Bronchial epithelial cell (primary cell): ENCODE measurements at regions not wholly inside any gene's neighbourhood (a gene's known extent, or its start where the extent isn't known, plus 50 kb on each side); places are given as distances from the start of the nearest gene placed in this dataset.
A peak's percentile ranks its signal among the peaks of the same experiment; 100 is the strongest.

Source experiments
- DNase-seq: peaks from one replicate; pipeline ENCODE4 v3.0.0-alpha.2; 2010; ENCODE audit warnings: low read depth
- FAIRE-seq: peaks from 2 replicates; lab custom pipeline; 2011; peaks lifted over from hg19 to GRCh38; lab: Jason Lieb, UNC
- H3K27me3 ChIP-seq: 2 replicates; pipeline ENCODE4 v1.5.1; 2011; ENCODE audit warnings: low read length; ENCODE audit not compliant: control insufficient read depth, insufficient read depth
- H3K36me3 ChIP-seq: 2 replicates; pipeline ENCODE4 v1.5.1; 2011; ENCODE audit warnings: low read length; ENCODE audit not compliant: control insufficient read depth, insufficient read depth
- H3K4me3 ChIP-seq: 2 replicates; pipeline ENCODE4 v1.5.1; 2011; ENCODE audit warnings: mild to moderate bottlenecking, low read depth, low read length, control low read depth
- CTCF ChIP-seq: IDR thresholded peaks from 2 replicates; pipeline ENCODE4 v1.5.1; 2011; ENCODE audit warnings: mild to moderate bottlenecking, moderate library complexity, low read length, control low read depth, inconsistent platforms; ENCODE audit not compliant: insufficient read depth, severe bottlenecking

DNA sequence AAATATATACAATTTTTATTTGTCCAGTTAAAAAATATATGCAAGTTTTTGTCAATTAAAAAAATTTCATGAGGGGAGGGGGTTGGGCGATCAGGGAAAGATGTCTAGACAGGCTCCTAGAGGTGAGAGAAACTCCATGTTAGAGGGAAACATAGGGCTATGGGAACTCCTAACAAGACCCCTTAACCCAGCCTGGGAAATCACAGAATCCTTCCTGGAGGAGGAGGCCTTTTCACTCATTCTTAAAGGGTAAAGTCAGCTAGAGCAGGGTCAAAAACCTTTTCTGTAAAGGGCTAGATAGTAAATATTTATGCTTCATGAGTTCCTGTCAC, 75.9 kb upstream of the PTPN1 start:
- FAIRE-seq (no peak), DNase-seq (no peak)
- H3K36me3 ChIP-seq = no peaks in the 10 kb centered on the region
- H3K27me3 ChIP-seq = no peaks in the 10 kb centered on the region
- TF ChIP-seq CTCF = no peak
- no peak overlapping the region for H3K4me3 ChIP-seq

DNA sequence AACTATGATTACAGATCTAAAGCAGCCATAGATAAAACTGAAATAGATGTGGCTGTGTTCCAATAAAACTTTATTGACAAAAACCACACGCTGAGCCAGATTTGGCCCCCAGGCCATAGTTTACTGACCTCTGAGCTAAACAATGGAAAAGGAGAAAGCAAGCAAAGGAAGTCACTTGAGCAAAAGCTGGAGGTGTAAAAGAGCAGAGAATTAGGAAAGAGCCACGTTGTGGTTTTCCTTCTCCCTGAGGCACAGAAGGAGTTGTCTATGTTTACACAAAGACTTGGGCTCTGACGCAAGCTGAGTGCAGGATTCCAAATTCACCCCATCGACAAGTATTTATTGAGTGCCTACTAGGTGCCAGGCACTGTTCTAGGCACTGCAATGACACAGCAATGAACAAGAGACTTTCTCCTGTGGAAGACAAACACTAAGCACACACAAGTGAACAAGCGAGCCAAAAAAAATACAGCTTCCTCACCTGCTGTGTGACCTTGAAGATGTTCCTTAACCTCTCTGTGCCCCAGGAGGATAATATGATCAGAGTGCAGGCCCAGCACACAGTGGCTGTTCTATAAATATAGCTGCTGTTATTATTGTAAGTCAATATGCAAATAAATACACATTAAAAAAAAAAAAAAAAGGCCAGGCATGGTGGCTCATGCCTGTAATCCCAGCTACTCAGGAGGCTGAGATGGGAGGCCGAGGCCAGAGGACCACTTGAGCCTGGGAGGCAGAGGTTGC, 75.4 kb upstream of the PTPN1 start:
- no peaks in the 10 kb centered on the region for H3K36me3 ChIP-seq
- H3K27me3 ChIP-seq = no peaks in the 10 kb centered on the region
- no peak for TF ChIP-seq CTCF
- peak; percentile 94 for DNase-seq
- no peak overlapping the region for H3K4me3 ChIP-seq
- FAIRE-seq = no peak

DNA sequence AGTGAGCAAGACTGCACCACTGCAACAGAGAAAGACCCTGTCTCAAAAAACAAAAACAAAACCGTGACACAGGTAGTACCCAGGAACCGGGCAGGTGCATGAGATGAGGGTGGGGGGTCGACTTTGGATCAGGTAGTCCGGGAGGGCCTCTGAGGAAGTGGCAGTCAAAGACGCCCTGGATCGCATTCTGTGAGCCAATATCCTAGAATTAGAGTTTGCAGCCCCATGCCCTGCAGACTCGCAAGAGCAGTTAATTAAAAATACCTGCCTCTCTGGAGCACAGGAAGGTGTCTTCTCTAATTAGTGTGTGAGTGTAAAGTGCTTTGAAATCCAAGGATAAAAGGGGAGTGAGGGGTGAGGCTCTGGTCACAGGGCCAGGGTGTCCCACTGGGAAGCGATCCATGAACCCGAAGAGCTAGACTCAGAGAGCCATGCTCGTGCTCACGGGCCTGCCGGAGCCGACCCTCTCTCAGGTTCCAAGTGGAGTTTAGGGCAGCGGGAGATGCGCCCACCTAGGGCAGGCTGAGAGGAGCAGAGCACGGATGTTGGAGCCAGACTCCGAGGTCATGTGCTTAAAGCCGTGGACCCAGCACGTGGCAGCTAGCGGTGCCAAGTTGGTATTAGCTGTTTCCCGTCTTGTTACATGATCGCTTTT, 74.7 kb upstream of the PTPN1 start:
- Histone ChIP-seq H3K4me3 (no peak overlapping the region), H3K36me3 (no peaks in the 10 kb centered on the region), H3K27me3 (no peaks in the 10 kb centered on the region)
- no peak for TF ChIP-seq CTCF
- FAIRE-seq = no peak
- no peak for DNase-seq

DNA sequence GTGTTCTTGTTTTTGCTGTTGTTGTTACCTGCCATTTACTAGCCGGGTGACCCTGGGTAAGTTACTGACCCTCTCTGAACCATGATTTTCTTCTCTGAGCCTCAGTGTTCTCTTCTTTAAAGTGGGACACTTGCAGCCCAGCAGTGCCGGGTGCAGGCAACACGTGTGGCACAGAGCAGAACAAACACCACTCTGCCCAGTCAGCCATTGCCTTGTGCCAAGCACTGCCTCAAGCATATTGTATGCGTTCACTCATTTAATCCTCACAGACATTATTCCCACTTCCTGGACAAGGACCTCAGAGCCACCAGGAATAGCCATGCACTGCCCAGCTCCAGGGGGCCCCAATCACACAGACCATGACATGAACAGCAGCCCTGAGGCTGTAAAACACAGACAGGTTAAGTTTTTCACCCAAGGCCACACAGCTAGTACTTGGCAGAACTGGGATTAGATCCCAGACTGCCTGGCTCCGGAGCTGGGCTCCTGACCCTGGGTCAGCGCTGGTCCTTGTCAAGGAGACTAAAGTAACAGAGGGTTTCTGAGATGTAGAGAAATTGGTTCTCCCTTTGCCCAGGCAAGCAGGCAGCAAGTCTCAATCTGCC, 74.0 kb upstream of the PTPN1 start:
- Histone ChIP-seq H3K27me3 (no peaks in the 10 kb centered on the region), H3K36me3 (no peaks in the 10 kb centered on the region), H3K4me3 (no peak overlapping the region)
- DNase-seq (no peak), FAIRE-seq (no peak)
- TF ChIP-seq CTCF = no peak

DNA sequence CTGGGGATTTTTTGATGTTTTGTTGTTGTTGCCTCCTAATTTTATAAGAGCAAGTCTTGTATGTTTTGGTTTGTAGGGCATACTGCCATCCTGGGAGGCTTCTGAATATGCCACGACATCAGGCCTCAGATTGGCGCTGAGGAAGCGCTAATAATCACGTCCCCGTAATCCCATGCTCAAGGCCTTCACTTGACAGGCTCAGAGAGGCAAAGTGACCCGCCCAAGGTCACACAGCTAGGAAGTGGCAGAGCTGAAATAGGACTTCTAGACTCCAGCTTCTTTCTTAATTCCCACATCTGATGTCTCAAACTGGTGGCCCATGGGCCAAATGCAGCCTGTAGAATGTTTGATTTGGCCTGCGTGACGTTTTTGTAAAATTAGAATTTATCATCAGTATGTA, 73.5 kb upstream of the PTPN1 start:
- no peaks in the 10 kb centered on the region for H3K27me3 ChIP-seq
- no peak for TF ChIP-seq CTCF
- no peak for FAIRE-seq
- DNase-seq = no peak
- no peaks in the 10 kb centered on the region for H3K36me3 ChIP-seq
- no peak overlapping the region for H3K4me3 ChIP-seq
